HG02678 (cell line): ENCODE measurements at regions not wholly inside any gene's neighbourhood (a gene's known extent, or its start where the extent isn't known, plus 50 kb on each side); places are given as distances from the start of the nearest gene placed in this dataset.

Experiments
- ATAC-seq: cut with Tn5 transposase; IDR thresholded peaks from one replicate; pipeline ENCODE4 v1.9.1; 2021; ENCODE audit warnings: mild to moderate bottlenecking, moderate library complexity; ENCODE audit not compliant: unreplicated experiment

DNA sequence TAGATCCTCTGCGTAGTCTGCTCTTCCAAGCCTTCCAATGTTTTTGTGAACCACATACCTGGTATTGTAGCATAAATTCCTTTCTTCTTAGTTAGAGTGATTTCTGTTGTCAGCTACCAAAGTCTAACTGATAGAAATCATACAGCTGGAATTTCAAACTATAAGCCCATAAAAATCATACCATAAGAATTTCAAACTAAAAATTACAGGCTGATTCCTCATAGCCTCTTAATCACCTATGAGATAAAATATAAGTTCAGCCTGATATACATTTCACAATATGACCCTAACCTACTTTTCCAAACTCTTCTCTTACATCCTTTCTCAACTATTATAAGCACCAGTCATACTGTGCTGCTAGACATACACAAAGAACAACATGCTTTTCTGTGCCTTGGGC lies 64.8 kb downstream of the PTHLH start:
- no peak for ATAC-seq

- no peak for ATAC-seq
Measured at GRCh38 chr12:27906658-27907473, 65.7 kb downstream of the PTHLH start.

- no peak for ATAC-seq
Measured at GRCh38 chr12:27906127-27906500, 66.4 kb downstream of the PTHLH start.

- ATAC-seq: no peak
Measured at GRCh38 chr12:27905285-27906126, 67.0 kb downstream of the PTHLH start.

DNA sequence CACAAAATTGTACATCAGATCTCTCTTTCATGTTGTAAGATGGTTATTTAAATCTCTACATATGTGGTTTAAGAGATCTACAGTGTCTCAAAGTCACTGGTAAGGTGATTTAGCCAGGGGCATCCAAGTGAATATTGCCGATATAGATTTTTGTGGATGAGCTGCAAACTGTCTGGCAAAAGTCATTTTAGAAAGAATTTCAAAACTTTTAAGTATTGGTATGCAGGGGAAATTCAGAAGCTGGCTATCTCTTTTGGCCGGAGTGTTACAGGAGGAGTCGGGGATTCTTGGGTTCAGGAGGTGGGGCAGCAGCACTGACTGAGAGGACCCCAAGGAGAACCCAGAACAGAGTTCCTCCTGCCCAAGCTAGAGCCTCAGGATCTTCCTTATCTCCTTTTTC lies 69.9 kb downstream of the PTHLH start:
- no peak for ATAC-seq

DNA sequence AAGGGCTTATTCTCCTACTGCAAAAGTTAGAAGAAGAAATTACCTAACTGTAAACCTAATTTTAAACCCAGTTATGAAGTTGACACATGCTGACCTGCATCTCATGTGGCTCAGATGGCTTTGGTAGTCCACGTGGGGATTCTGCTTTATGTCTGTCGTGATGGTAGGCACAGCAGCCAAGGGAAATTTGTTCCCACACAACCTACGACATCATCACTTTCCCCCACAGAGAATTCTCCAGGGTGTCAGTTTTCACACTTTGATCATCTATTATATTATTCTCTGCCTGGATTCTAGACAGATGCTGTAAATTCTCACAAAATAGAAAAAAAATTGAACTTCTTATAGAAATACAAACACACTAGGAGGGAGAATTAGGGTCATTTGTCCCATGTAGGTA lies 70.6 kb downstream of the PTHLH start:
- ATAC-seq: no peak

DNA sequence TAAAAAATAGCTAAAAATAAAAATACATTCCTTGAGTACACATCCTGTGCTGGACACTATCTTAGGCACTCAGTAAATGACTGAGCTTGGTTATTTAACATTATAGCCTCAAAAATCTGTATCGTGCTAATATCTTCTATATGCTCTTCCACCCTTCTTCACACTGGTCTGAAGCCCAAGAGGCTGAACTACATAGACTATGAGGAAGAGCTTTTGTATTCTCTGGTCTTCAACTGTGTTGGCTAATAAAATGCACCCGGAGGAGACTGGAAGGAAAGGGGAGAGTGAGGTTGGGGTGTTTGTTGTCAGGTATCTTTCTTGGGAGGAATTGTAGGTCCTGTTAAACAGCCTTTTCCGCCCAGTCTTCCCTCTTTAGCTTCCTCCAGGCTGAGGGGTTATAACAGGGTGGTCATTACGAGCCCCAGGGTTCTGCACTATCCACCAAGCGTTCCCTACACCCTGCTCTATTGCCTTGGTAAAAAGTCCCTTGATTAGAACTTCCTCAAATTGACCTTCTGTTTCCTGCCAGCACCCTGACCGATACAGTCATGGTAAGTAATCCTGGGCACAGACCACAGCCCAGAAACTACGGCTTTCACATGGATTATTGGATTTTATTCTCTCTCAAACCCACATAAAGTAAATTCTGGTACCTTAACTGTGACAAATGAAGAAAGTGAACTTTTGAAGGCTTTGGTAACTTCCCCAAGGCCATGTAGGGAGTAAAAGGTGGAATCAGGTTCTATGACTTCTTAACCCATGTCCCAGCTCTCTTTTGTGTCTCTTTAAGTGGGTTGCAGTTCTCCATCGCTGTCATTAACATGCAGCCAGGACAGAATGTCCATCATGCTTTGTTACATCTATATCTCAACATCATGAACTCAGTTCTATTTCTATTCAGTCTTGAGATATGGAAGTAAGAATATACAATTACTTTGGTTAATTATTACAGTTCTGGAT lies 71.3 kb downstream of the PTHLH start:
- ATAC-seq: peak; percentile 72

- ATAC-seq: no peak
Measured at GRCh38 chr12:27899151-27899661, 73.3 kb downstream of the PTHLH start.

DNA sequence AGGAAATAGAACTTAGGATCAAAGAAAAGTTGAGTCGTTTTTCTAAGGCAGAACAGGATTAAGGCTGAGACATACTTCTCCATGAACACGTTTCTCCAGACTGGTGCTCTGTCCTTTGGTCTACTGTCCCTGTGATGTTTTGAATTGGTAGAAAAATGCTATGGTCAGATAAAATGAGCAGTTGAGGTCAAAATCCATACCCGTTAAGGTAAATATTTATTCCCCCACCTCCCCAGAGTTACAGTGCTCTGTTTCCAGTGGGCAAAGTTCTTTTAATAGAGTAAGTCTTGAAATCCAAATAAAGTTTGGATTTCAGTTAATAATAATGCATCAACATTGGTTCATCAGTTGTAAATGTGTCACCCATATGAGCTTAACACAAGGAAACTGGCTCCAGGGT lies 74.5 kb downstream of the PTHLH start:
- ATAC-seq: no peak

DNA sequence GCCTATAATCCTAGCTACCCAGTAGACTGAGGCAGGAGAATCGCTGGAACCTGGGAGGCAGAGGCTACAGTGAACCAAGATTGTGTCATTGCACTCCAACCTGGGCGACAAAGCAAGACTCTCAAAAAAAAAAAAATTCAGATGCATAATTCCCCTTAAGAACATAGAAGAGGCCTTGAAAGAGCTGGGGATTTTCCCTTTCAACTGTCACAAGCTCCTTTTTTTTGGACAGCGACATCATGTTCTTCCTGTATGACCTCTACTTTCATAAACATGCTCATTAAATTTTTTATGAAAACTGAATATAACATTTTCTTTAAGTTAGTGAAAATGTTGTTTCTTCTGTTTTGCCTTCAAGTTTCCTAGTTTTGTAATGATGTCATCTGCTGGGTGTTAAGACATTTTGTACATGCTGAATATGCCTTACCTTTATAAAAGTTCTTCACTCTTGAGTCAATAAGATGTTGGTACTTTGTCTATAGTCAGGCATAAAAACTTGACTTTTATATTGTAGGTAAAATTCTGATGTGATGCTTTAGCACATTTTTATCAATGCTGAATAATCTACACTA lies 76.0 kb downstream of the PTHLH start:
- ATAC-seq: no peak

DNA sequence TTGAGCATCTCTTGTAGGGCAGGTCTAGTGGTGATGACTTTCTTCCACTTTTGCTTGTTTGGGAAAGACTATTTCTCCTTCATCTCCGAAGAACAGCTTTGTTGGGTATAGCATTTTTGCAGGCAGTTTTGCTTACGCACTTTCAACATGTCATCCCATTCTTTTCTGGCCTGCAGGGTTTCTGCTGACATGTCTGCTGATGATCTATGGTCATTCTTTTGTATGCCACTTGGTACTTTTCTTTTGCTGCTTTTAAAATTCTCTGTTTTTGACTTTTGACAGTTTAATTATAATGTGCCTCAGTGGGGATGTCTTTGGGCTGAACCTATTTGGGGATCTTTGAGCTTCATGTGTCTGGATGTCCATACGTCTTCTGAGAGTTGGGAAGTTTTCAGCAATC lies 78.2 kb downstream of the PTHLH start:
- no peak for ATAC-seq

DNA sequence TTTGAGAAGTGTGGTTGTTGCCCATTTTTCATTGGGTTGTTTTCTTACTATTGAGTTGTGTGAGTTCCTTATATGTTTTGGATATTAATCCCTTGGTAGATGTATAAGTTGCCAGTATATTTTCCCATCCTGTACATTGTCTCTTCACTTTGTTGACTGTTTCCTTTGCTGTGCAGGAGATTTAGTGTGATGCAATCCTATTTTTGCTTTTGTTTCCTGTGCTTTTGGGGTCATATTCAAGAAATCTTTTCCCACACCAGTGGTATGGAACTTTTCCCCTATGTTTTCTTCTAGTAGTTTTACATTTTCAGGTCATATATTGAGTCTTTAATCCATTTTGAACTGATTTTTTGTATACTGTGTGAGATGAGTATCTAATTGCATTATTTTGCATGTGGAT lies 92.8 kb downstream of the PTHLH start:
- no peak for ATAC-seq

GRCh38 chr12:27875677-27876076 lies 95.6 kb upstream of the MANSC4 start:
- ATAC-seq: no peak

GRCh38 chr12:27873010-27873409 lies 93.0 kb upstream of the MANSC4 start:
- ATAC-seq: no peak

GRCh38 chr12:27871946-27872345 lies 91.9 kb upstream of the MANSC4 start:
- no peak for ATAC-seq

- no peak for ATAC-seq
Measured at GRCh38 chr12:27870939-27871338, 90.9 kb upstream of the MANSC4 start.

DNA sequence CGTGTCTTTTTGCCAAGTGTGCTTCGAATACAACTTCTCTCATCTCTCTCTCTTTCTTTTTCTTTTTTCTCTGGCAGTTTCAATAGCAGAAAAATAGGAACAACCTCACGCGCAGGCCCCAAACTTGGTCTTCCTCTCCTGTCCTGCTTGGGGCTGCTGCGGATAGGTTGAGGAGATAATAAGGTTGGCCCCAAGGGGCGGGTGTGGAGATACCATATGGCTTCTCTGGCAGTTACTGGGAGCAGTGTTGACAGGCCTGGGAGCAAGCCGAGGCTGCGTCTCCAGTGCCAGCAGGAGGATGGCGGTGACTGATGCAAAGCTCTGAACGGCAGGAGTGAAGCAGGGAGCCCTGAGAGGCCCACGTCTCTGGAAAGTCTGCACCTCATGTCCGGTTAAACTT lies 89.5 kb upstream of the MANSC4 start:
- no peak for ATAC-seq

DNA sequence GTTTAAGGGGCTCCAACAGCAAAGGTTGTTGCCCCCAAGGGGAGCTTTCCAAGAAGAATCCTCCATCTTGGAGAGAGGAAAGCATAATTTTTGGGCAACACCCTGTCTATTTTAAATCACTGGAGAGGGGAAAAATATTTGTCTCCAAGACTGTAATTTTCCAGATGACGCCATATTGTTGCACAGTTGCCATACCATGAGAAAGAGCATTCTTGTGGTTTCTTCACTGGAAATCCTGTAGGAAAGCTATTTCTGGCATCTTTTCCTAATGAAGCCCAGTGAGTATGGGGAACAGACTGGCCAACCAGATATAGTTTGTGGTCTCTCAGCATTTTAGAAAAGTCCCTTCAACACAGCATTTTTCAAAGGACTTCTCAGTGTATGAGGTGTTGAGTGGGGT lies 88.1 kb upstream of the MANSC4 start:
- ATAC-seq: no peak

GRCh38 chr12:27866373-27867101 lies 86.5 kb upstream of the MANSC4 start:
- no peak for ATAC-seq

DNA sequence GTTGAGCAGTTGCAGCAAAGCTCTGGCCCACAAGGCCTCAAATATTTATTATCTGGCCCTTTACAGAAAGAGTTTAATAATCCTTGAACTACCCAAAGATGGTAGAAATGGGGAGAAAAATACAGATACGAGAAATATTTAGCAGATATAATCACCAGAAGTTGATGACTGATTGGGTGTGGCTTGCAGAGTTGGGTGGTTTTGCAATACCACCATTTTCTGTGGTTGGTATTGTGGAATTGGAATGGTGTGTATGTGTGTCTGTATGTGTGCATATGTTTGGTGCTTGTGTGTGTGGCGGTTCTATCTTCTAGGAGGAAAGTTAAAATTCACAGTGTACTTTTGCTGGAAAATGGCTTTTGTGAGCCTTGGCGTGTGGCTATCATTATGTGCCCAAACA lies 85.4 kb upstream of the MANSC4 start:
- ATAC-seq: no peak
